ENCODE measurements at regions not wholly inside any gene's neighbourhood (a gene's known extent, or its start where the extent isn't known, plus 50 kb on each side); places are given as distances from the start of the nearest gene placed in this dataset.

GRCh38 chr13:40165316-40165932 is 501.0 kb downstream of the FOXO1 start:
- peaks cover 19% of the 10 kb centered on the region for H3K4me1 ChIP-seq (ENCODE audit: control insufficient read depth, low read length)
- H3K27me3 ChIP-seq (ENCODE audit: control insufficient read depth, low read length) = no peaks in the 10 kb centered on the region
- H3K9me3 ChIP-seq (ENCODE audit: control insufficient read depth, insufficient read depth, low read length) = no peaks in the 10 kb centered on the region
- H3K27ac ChIP-seq (ENCODE audit: low read depth, low read length) = no peak overlapping the region
- H3K9me2 ChIP-seq (replicated peaks; ENCODE audit: control insufficient read depth, low read length) = no peaks in the 10 kb centered on the region
- H4K20me1 ChIP-seq (ENCODE audit: control insufficient read depth, insufficient read depth, low read depth, low read length) = no peaks in the 10 kb centered on the region
- H3K36me3 ChIP-seq (ENCODE audit: control insufficient read depth, low read length) = no peaks in the 10 kb centered on the region
- no peak overlapping the region for H3K4me3 ChIP-seq (ENCODE audit: low read length)
- TF ChIP-seq CTCF (IDR thresholded peaks at IDR 0.05; ENCODE audit: low read depth, low read length, poor library complexity, severe bottlenecking) (no peak), EZH2phosphoT487 (IDR thresholded peaks at IDR 0.05; ENCODE audit: borderline replicate concordance, low read length) (no peak)
- no peaks in the 10 kb centered on the region for H3K79me2 ChIP-seq (ENCODE audit: control insufficient read depth, low read length)
- H3K4me2 ChIP-seq (ENCODE audit: low read length) = no peak overlapping the region
- no peaks in the 10 kb centered on the region for H3F3A ChIP-seq (ENCODE audit: control insufficient read depth, insufficient read depth)

DNA sequence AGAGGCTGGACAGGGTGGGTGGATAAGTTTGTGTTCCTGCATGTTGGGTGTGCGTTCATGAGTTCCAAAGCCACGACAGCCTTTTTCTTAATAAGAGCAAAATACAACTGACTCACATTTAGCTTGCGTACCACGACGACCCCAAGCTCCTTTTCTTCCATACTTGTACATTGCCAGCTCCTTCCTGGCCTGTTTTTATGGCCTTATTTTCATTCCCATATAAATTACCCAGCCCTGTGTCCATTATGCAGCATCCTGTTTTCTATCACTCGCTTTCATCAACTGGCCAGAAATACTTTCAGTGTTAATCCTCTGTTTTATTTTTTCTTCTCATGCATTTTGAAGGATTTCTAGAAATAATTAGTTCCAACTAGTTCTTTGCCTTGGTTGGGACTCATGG is 499.1 kb downstream of the FOXO1 start:
- no peak overlapping the region for H3K4me3 ChIP-seq (ENCODE audit: low read length)
- TF ChIP-seq CTCF (IDR thresholded peaks at IDR 0.05; ENCODE audit: low read depth, low read length, poor library complexity, severe bottlenecking) (no peak), EZH2phosphoT487 (IDR thresholded peaks at IDR 0.05; ENCODE audit: borderline replicate concordance, low read length) (no peak)
- no peaks in the 10 kb centered on the region for H3K79me2 ChIP-seq (ENCODE audit: control insufficient read depth, low read length)
- H3K27me3 ChIP-seq (ENCODE audit: control insufficient read depth, low read length) = no peaks in the 10 kb centered on the region
- H3K4me1 ChIP-seq (ENCODE audit: control insufficient read depth, low read length) = peaks cover under 1% of the 10 kb centered on the region
- no peaks in the 10 kb centered on the region for H4K20me1 ChIP-seq (ENCODE audit: control insufficient read depth, insufficient read depth, low read depth, low read length)
- H3K36me3 ChIP-seq (ENCODE audit: control insufficient read depth, low read length) = no peaks in the 10 kb centered on the region
- H3K4me2 ChIP-seq (ENCODE audit: low read length) = no peak overlapping the region
- H3K27ac ChIP-seq (ENCODE audit: low read depth, low read length) = no peak overlapping the region
- no peaks in the 10 kb centered on the region for H3F3A ChIP-seq (ENCODE audit: control insufficient read depth, insufficient read depth)
- no peaks in the 10 kb centered on the region for H3K9me3 ChIP-seq (ENCODE audit: control insufficient read depth, insufficient read depth, low read length)
- H3K9me2 ChIP-seq (replicated peaks; ENCODE audit: control insufficient read depth, low read length) = no peaks in the 10 kb centered on the region

DNA sequence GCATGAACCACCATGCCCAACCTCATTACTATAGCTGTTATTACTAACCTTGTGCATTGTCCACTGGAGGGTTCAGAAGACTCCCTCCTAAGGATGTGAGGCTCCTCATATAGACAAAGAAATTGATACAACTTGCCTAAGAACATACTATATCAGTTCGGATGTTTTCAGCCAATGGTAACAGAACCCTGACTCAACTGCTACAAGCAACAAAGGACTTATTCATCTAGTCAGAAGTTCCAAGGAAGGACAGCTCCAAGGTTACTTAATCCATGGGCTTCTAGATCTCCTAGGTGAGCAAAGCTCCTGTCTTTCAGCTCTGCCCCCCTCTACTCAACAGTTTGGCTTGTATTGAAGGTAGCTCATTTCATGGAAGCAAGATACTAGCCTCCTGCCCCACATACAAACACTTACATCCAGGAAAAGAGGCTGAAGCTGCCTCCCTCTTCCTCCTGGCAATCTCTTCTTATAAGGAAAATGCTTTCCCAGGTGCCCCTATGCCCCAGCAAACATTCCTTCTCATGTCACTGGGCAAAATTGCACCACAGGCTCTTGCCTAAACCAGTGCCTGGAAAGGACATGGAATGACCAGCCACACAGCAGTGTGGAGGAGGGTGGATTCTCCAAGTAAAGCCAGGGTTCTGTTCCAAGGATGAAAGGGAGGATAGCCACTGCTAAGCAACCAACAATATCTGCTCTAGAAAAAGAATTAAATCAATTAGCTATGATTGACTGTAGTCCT is 497.8 kb downstream of the FOXO1 start:
- no peaks in the 10 kb centered on the region for H3K36me3 ChIP-seq (ENCODE audit: control insufficient read depth, low read length)
- no peaks in the 10 kb centered on the region for H3K9me3 ChIP-seq (ENCODE audit: control insufficient read depth, insufficient read depth, low read length)
- H3K27me3 ChIP-seq (ENCODE audit: control insufficient read depth, low read length) = no peaks in the 10 kb centered on the region
- no peaks in the 10 kb centered on the region for H3F3A ChIP-seq (ENCODE audit: control insufficient read depth, insufficient read depth)
- H3K4me2 ChIP-seq (ENCODE audit: low read length) = no peak overlapping the region
- H3K9me2 ChIP-seq (replicated peaks; ENCODE audit: control insufficient read depth, low read length) = no peaks in the 10 kb centered on the region
- no peak for TF ChIP-seq EZH2phosphoT487 (IDR thresholded peaks at IDR 0.05; ENCODE audit: borderline replicate concordance, low read length)
- TF ChIP-seq CTCF (IDR thresholded peaks at IDR 0.05; ENCODE audit: low read depth, low read length, poor library complexity, severe bottlenecking) = no peak
- no peaks in the 10 kb centered on the region for H3K4me1 ChIP-seq (ENCODE audit: control insufficient read depth, low read length)
- H3K27ac ChIP-seq (ENCODE audit: low read depth, low read length) = no peak overlapping the region
- no peaks in the 10 kb centered on the region for H3K79me2 ChIP-seq (ENCODE audit: control insufficient read depth, low read length)
- no peaks in the 10 kb centered on the region for H4K20me1 ChIP-seq (ENCODE audit: control insufficient read depth, insufficient read depth, low read depth, low read length)
- H3K4me3 ChIP-seq (ENCODE audit: low read length) = no peak overlapping the region
